A549 (cell line): ENCODE measurements at regions not wholly inside any gene's neighbourhood (a gene's known extent, or its start where the extent isn't known, plus 50 kb on each side); places are given as distances from the start of the nearest gene placed in this dataset.
A peak's percentile ranks its signal among the peaks of the same experiment; 100 is the strongest.

Experiments
- ATAC-seq, 2 experiments: fragments of 200-7000 bp in 1 of 2; fragments of >200 bp in 1 of 2; cut with Nextera tagmentation in 1 of 2; cut with Tn5 transposase in 1 of 2; 3 replicates each; pipeline versions ENCODE4 v1.8.0 to v1.9.1; 2018 to 2020; ENCODE audit warnings: mild to moderate bottlenecking in 1 of 2, moderate library complexity in 1 of 2
- CTCF ChIA-PET: fragments of 300-600 bp; sonication (Branson Sonifier 250); formaldehyde crosslinking; extraction: SDS; loops from one replicate; lab custom pipeline; 2021; ENCODE audit warnings: antibody characterized with exemption, inconsistent platforms; lab: Yijun Ruan, JAX
- POLR2A ChIA-PET: fragments of 350-600 bp; formaldehyde crosslinking; extraction: SDS; loops from one replicate; lab custom pipeline; 2021; ENCODE audit warnings: antibody characterized with exemption, inconsistent platforms; lab: Yijun Ruan, JAX
- DNase-seq, 2 experiments: peaks; one replicate each; pipeline versions ENCODE4 v3.0.0 to v3.0.0-alpha.2; 2011 to 2016; ENCODE audit warnings: low read depth in 1 of 2, low spot score in 1 of 2
- FAIRE-seq: peaks from 2 replicates; lab custom pipeline; 2011; peaks lifted over from hg19 to GRCh38; lab: Jason Lieb, UNC
- H3K27ac ChIP-seq, 2 experiments: fragments of >200 bp; sonication (Bioruptor Twin); formaldehyde crosslinking; 3 replicates each; pipeline ENCODE4 v1.5.1; 2016 to 2017
- H3K4me1 ChIP-seq: fragments of >200 bp; sonication (Bioruptor Twin); formaldehyde crosslinking; 3 replicates; pipeline ENCODE4 v1.6.1; 2016
- H3K4me2 ChIP-seq: fragments of >200 bp; sonication (Bioruptor Twin); formaldehyde crosslinking; 3 replicates; pipeline ENCODE4 v1.6.1; 2016
- H3K4me3 ChIP-seq: fragments of >200 bp; sonication (Bioruptor Twin); formaldehyde crosslinking; 3 replicates; pipeline ENCODE4 v1.5.1; 2016
- H3K9me3 ChIP-seq: fragments of >200 bp; sonication (Bioruptor Twin); formaldehyde crosslinking; 3 replicates; pipeline ENCODE4 v1.6.1; 2016
- BHLHE40 ChIP-seq: IDR thresholded peaks from 2 replicates; pipeline ENCODE4 v1.6.1; 2012; ENCODE audit warnings: low read depth, low read length, inconsistent platforms
- E2F6 ChIP-seq: IDR thresholded peaks from 2 replicates; pipeline ENCODE4 v1.6.1; 2012; ENCODE audit warnings: low read depth, borderline replicate concordance
- EHMT2 ChIP-seq: fragments of 200-600 bp; sonication (generic); IDR thresholded peaks from 2 replicates; pipeline ENCODE4 v1.6.1; 2016; ENCODE audit warnings: antibody characterized with exemption, low read depth, mild to moderate bottlenecking, moderate library complexity
- FOSL2 ChIP-seq, 2 experiments: fragments of 450-650 bp in 1 of 2; fragments of >200 bp in 1 of 2; sonication (Bioruptor Twin) in 1 of 2; formaldehyde crosslinking; IDR thresholded peaks; 2 replicates each; pipeline versions ENCODE4 v1.5.0 to v1.6.1; 2016 to 2020; ENCODE audit warnings: mild to moderate bottlenecking in 1 of 2, moderate library complexity in 1 of 2
- HMGXB4 ChIP-seq: fragments of 250-450 bp; sonication (Bioruptor Pico); IDR thresholded peaks from 2 replicates; pipeline ENCODE4 v1.5.0; 2021; ENCODE audit warnings: mild to moderate bottlenecking, moderate library complexity, borderline replicate concordance
- NPAS2 ChIP-seq: fragments of 250-450 bp; sonication (Bioruptor Pico); IDR thresholded peaks from 2 replicates; pipeline ENCODE4 v1.8.0; 2022; ENCODE audit warnings: mild to moderate bottlenecking, moderate library complexity, borderline replicate concordance
- RAD21 ChIP-seq, 2 experiments: fragments of >200 bp in 1 of 2; sonication (Bioruptor Twin) in 1 of 2; formaldehyde crosslinking in 1 of 2; IDR thresholded peaks in 1 of 2; conservative IDR thresholded peaks in 1 of 2; 2 replicates in 1 of 2; 3 replicates in 1 of 2; pipeline ENCODE4 v1.6.1; 2012 to 2018; ENCODE audit warnings: inconsistent platforms in 1 of 2
- SMC3 ChIP-seq: fragments of >200 bp; sonication (Bioruptor Twin); formaldehyde crosslinking; IDR thresholded peaks from 3 replicates; pipeline ENCODE4 v1.6.1; 2018; ENCODE audit warnings: inconsistent platforms
- TFCP2L1 ChIP-seq: fragments of 250-450 bp; sonication (Bioruptor Pico); IDR thresholded peaks from 2 replicates; pipeline ENCODE4 v1.5.0; 2021; ENCODE audit warnings: mild to moderate bottlenecking
- TP53 ChIP-seq: fragments of 250-450 bp; sonication (Bioruptor Pico); IDR thresholded peaks from 2 replicates; pipeline ENCODE4 v1.5.0; 2021; ENCODE audit warnings: mild to moderate bottlenecking, moderate library complexity
- ZC3H11A ChIP-seq: fragments of 450-650 bp; IDR thresholded peaks from 2 replicates; pipeline ENCODE4 v1.6.1; 2014; ENCODE audit warnings: antibody characterized with exemption, mild to moderate bottlenecking
- ZSCAN20 ChIP-seq: fragments of 250-450 bp; sonication (Bioruptor Pico); IDR thresholded peaks from 2 replicates; pipeline ENCODE4 v1.8.0; 2022; ENCODE audit warnings: mild to moderate bottlenecking, moderate library complexity
- WGBS: methylation state at CpG from one replicate; pipeline ENCODE4 v1.1.6; 2017; ENCODE audit errors: missing lambda C conversion rate; 5-methylcytosine and 5-hydroxymethylcytosine counted together
- TF ChIP-seq, protein P1 (sequence below): fragments of 450-650 bp; IDR thresholded peaks from 2 replicates; pipeline ENCODE4 v1.6.1; 2014; ENCODE audit warnings: antibody characterized with exemption
- TF ChIP-seq, protein P2 (sequence below): fragments of >200 bp; sonication (Bioruptor Twin); formaldehyde crosslinking; IDR thresholded peaks from 3 replicates; pipeline ENCODE4 v1.5.1; 2016

DNA sequence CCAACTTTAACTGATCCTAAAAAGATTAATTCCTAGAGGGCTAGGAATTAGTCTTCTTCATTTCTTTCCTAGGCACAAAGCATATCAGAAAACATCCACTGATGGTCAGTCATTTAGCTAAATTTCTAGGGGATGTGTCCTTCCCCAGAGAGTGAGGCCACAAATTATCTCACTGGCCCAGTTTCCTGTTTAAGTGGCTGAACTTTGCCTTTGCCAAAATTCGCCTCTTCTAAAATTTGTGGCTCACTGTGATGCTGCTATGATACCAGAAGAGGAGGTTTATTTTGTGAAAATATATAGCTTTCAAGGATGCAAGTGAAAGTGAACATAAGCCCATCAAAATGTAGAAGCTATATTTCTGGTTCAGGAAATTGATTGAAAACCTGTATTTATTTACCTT lies 98.1 kb upstream of the FER start (continued):
- TF ChIP-seq HMGXB4 (CRISPR knock-in tag) = no peak
- no peak for TF ChIP-seq FOSL2 (IDR thresholded peaks at IDR 0.05)
- no peak for TF ChIP-seq FOSL2 (CRISPR knock-in tag; IDR thresholded peaks at IDR 0.05)

- H3K4me1 ChIP-seq = no peaks in the 10 kb centered on the region
- DNase-seq (no peak), FAIRE-seq (no peak), ATAC-seq (no peak)
- H3K4me3 ChIP-seq = no peak overlapping the region
- CTCF ChIA-PET = interaction anchor here (1.0 to 1.9 kb wide), 4 partner anchors 9 to 674 kb away, joined by 3 to 6 read pairs (median 4); no protein-coding TSS in a partner anchor
- no peak overlapping the region for H3K27ac ChIP-seq
- POLR2A ChIA-PET = no interaction called here
- no peaks in the 10 kb centered on the region for H3K9me3 ChIP-seq
- no peak overlapping the region for H3K4me2 ChIP-seq
- WGBS = 76% methylated on average over 1 of the region's 1 CpG
- TF ChIP-seq EHMT2 (no peak), ZC3H11A (no peak), TP53 (CRISPR knock-in tag) (no peak), E2F6 (no peak), TFCP2L1 (CRISPR knock-in tag) (no peak), ZSCAN20 (no peak), BHLHE40 (no peak)
- TF ChIP-seq, protein P1, sequence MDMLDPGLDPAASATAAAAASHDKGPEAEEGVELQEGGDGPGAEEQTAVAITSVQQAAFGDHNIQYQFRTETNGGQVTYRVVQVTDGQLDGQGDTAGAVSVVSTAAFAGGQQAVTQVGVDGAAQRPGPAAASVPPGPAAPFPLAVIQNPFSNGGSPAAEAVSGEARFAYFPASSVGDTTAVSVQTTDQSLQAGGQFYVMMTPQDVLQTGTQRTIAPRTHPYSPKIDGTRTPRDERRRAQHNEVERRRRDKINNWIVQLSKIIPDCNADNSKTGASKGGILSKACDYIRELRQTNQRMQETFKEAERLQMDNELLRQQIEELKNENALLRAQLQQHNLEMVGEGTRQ = no peak
Observed at GRCh38 chr5:108649106-108649505, 98.6 kb upstream of the FER start.

DNA sequence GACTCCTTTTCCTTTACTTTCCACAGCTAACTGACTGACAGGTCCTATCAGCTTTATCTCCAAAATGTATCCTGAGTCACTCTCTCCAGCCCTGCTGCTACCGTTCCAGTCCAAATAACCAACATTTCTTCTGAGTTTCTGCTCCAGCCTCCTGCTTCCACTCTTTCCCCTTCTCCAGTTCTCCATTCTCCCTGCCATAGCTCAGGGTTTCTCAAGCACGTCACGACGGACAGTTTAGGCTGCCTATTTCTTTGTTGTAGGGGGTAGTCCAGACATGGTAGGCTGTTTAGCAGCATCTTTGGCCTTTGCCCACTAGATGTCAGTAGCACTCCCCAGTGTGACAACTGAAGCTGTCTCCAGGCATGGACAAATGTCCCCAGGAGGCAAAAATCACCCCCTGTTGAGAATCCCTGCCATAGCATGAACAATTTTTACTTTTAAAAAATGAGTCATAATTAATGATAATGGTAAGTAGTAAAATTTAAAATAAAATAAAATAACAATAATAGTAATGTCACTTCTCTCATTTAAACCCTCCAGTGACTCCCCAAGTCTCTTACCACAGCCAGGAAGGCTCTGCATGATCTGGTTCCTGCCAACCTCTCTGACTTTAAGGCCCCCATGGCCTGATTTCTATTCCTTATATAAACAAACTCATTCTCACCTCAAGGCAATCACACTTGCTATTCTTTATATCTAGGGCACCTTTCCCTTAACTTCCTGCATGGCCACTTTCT lies 105.4 kb upstream of the FER start:
- Histone ChIP-seq H3K9me3 (no peaks in the 10 kb centered on the region), H3K4me1 (no peaks in the 10 kb centered on the region), H3K4me3 (no peak overlapping the region), H3K27ac (no peak overlapping the region), H3K4me2 (peak overlapping the region; percentile 62)
- ChIA-PET POLR2A (interaction anchor here (1.7 kb wide), 1 partner anchor 85 kb away, joined by 7 read pairs; no protein-coding TSS in a partner anchor), CTCF (interaction anchor here (0.6 to 3.1 kb wide), 34 partner anchors 9 to 1202 kb away, joined by 3 to 14 read pairs (median 3); no protein-coding TSS in a partner anchor)
- WGBS = 4% methylated on average over 4 of the region's 4 CpGs
- FAIRE-seq = no peak
- TF ChIP-seq FOSL2 (IDR thresholded peaks at IDR 0.05) (no peak), FOSL2 (CRISPR knock-in tag; IDR thresholded peaks at IDR 0.05) (0 out of 2 replicates have a peak, but pooled peaks have one; percentile 7), NPAS2 (CRISPR knock-in tag) (no peak), SMC3 (peak; percentile 77), RAD21 (conservative IDR thresholded peaks at IDR 0.05 in 1 of 2, IDR thresholded peaks at IDR 0.05 in 1 of 2) (peak; percentile 88 to 91)
- TF ChIP-seq, protein P2, sequence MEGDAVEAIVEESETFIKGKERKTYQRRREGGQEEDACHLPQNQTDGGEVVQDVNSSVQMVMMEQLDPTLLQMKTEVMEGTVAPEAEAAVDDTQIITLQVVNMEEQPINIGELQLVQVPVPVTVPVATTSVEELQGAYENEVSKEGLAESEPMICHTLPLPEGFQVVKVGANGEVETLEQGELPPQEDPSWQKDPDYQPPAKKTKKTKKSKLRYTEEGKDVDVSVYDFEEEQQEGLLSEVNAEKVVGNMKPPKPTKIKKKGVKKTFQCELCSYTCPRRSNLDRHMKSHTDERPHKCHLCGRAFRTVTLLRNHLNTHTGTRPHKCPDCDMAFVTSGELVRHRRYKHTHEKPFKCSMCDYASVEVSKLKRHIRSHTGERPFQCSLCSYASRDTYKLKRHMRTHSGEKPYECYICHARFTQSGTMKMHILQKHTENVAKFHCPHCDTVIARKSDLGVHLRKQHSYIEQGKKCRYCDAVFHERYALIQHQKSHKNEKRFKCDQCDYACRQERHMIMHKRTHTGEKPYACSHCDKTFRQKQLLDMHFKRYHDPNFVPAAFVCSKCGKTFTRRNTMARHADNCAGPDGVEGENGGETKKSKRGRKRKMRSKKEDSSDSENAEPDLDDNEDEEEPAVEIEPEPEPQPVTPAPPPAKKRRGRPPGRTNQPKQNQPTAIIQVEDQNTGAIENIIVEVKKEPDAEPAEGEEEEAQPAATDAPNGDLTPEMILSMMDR = peak; percentile 90
- peak; percentile 65 to 76 for DNase-seq
- ATAC-seq = peak; percentile 95 to 99
